ENCODE measurements at regions not wholly inside any gene's neighbourhood (a gene's known extent, or its start where the extent isn't known, plus 50 kb on each side); places are given as distances from the start of the nearest gene placed in this dataset.

GRCh38 chr1:93022580-93022979 lies 56.5 kb upstream of the MTF2 start:
- TF ChIP-seq EZH2 (IDR thresholded peaks at IDR 0.05; ENCODE audit: low read length, missing control alignments), result no peak
- no peak for TF ChIP-seq CTCF (conservative IDR thresholded peaks at IDR 0.05 in 1 of 2, IDR thresholded peaks at IDR 0.05 in 1 of 2; ENCODE audit: low read depth in 1 of 2, low read length in 2 of 2)
